ENCODE measurements at regions not wholly inside any gene's neighbourhood (a gene's known extent, or its start where the extent isn't known, plus 50 kb on each side); places are given as distances from the start of the nearest gene placed in this dataset.
A peak's percentile ranks its signal among the peaks of the same experiment; 100 is the strongest.
"Not testable (repeated sequence)": the region's sequence is repeated elsewhere in the genome, so short reads cannot be mapped to it uniquely, and the experiment has no call there.

- no peak for DNase-seq
These were observed 341.6 kb downstream of the SOX4 start for GRCh38 chr6:21935142-21935541.

GRCh38 chr6:21935561-21936028, 342.0 kb downstream of the SOX4 start:
- DNase-seq, result no peak

- DNase-seq, result no peak
These were observed 343.9 kb downstream of the SOX4 start for GRCh38 chr6:21937466-21937865.

DNA sequence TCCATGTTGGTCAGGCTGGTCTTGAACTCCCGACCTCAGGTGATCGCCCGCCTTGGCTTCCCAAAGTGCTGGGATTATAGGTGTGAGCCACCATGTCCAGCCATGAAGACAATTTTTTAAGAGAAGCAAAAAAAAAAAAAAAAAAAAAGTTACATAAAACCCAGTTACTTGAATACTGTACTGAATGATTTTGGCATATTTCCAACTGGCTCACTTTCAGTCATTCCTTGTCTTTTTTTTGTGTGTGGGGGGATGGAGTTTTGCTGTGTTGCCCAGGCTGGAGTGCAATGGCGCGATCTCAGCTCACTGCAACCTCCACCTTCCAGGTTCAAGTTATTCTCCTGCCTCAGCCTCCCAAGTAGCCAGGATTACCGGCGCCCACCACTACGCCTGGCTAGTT, 345.5 kb downstream of the SOX4 start:
- DNase-seq, result not testable (repeated sequence)

- DNase-seq, result no peak
These were observed 348.4 kb downstream of the SOX4 start for GRCh38 chr6:21941926-21942325.

GRCh38 chr6:21942897-21943296, 349.3 kb downstream of the SOX4 start:
- DNase-seq, result no peak

DNA sequence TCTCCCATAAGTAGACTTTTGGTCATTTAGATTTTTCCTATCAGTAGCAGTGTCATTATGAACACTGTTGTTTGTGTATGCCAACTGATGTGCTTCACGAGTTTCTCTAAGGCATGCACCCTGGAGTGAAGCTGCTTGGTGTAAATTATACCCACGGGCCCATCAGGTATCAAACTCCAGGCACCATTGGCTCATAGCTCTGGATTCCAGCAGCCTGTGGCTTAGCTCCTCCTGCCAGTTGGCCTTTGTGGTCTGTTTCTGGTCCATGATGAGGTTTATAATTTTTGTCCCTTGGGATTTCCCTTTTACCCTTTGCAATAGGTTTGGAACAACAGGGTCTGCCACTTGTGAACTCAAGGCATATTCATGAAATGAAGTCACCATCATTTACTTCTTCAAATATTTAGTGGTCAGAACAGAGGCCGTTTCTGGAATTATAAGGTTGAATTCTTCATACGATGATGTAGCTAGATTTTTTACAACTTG, 350.5 kb downstream of the PRL start:
- DNase-seq, result no peak

- not testable (repeated sequence) for DNase-seq
These were observed 349.6 kb downstream of the PRL start for GRCh38 chr6:21947227-21947626.

DNA sequence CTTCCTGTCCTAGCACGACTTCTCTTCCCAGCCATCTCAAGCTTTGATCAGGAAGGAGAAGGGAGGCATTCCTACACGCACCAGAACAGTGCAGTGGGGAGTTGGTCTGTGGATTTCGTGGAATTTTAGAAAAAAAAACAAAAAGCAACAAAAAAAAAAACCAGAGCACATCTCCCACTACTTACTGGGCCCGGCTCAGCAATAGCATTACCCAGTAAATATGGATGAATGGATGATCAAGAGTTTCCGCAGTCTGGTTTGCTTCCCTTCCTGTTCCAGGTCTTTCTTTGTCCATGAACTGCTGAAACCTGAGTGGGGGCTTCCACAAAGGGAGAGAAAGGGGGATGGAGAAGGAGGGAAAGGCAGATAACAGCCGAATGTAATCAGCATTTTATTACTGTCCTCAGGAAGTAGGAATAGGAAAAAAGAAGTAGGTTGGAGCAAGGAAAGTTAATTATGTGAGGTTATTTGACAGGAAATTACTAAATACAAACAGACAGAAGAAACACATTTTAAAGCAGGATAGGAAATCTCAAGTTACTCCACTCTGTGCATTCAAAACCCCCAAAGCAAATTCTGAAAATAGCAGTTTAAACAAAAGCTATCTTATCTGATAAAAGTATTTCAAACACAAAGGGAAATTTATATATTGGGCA, 349.0 kb downstream of the PRL start:
- no peak for DNase-seq

DNA sequence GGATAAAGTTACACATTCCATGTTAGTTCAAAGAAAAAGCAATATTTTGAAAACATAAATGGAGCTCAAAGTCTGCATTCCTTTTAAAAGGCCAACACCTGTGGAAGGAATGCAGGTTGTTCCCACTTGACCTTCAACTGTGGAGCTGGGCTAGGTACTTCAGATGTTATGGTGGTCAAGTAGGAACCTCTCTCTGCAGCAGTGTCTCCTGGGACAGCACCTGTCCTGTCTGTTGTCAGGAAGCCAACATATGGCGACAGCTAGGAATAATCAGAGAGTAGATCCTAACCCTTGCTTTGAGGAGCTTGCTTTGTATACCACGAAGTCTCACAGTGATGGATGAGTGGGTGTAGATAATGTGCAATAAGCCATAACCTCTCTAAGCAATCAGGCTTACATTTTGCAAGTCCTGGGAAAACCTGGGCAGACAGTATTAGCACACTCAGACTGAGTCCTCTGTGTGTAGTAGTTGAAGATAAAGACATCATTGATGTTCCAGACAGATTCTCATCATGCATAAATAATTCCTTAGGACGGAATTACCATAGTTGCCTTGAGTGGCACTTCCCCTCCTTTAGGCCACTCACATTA, 347.5 kb downstream of the PRL start:
- DNase-seq, result no peak

DNA sequence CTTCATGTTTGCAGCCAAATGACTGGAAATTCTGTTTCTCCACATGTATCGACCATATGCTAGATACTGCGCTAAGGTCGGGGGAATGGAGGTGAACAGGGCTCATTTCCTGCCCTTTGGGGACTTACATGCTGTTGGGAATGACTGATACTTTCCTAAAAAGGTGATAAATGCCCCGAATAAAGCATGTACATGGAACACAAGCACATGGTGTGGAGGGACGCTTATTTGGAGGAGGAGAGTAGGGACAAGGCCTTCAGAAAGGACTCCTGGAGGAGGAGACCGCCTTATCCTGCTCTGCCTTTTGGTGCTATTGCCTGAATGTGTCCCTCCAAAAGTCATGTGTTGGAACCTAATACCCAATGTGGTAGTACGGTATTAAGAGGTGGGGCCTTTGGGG, 344.5 kb downstream of the PRL start:
- no peak for DNase-seq

DNA sequence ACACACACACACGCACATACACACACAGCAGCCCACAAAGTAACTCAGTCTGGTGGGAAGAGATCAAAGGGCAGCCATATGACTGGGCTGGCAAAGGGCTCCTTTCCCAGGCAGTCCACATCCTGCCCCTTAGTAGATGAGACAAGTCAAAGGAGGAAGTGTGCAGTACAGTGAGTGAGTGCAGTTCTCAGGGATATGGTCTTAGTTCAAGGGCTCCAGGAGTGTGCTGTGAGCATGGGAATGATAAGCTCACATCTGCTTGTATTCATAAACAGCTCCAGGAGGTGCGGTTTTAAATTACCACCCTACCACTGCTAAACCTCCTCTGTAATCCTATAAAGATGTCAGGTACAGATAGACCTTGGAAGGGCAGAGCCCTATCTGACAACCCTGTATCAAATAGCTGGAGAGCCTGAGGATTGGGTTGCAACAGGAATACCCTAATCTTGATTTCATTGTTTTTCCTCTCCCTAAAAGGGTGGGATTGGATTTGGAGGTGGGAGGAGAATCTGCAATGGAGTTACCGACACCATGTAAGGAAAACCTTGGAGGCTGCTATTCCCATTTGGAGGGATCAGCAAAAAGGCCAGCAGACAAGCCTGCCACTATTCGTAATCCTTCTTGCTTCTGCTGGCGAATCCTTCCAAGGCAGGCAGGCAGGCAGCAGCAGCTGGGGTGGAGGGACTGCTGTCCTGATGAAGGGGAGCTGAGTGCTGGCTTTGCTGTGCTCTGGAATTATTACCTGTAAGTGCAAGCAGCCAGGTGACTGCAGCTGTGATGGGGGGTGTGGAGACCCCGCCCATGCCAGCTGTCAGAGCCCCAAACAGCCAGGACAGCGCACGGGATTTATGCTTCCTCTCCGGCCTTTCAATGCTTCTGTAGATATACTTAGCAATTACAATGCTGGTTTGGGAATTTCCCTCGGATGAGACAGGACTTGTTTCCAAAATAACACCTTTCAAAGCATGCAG, 342.7 kb downstream of the PRL start:
- DNase-seq, result peak; percentile 98

- DNase-seq, result peak; percentile 69
These were observed 341.7 kb downstream of the PRL start for GRCh38 chr6:21955053-21955595.

DNA sequence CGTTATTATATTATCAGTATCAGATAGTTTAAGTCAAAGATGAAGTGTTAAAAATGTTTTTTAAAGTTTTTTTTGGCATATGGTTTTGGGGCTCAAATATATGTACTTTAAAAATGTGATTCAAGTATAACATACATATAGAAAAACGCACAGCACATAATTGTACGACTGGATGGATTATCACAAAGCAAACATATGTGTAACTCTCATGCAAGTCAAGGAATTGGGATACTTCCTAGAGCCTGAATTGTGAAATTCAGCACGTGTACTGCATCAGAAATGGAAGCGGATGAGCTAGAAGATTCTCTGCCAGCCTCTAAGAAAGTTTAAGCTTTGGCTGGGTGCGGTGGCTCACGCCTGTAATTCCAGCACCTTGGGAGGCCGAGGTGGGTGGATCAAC, 340.9 kb downstream of the PRL start:
- no peak for DNase-seq

DNA sequence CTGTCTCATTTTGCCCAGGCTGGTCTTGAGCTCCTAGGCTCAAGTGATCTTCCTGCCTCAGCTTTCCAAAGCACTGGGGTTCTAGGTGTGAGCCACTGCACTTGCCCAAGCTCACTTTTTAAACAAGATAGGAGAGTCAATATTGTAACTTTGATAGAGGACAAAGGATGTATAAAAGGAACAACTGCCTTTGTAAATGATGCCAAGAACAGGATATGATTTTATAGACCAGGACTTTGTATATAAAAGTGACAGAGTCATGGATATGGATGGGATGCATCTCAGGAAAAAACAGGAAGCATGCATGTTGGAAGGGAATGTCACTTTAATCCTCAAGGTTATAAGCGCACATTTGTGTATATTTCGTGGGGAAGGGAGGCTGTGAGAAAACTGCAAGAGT, 338.4 kb downstream of the PRL start:
- DNase-seq, result no peak

DNA sequence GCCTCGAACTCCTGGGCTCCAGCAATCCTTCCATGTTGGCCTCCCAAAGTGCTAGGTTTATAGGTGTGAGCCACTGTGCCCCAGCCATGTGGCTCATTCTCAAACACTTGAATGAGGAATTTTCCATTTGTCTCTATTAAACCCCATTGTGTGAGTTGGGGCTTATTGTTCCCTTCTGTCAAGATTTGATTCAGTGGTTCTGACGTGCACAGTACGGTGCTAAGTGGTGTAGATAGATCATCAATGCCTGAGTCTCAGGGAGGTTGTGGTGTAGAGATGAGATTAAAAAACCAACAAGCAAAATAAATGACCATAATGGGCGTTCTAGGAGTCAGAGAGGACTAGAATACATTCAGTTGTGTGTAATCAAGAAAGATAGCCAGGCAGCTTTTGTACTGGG, 335.6 kb downstream of the PRL start:
- no peak for DNase-seq

- no peak for DNase-seq
These were observed 331.8 kb downstream of the PRL start for GRCh38 chr6:21965016-21965415.

DNA sequence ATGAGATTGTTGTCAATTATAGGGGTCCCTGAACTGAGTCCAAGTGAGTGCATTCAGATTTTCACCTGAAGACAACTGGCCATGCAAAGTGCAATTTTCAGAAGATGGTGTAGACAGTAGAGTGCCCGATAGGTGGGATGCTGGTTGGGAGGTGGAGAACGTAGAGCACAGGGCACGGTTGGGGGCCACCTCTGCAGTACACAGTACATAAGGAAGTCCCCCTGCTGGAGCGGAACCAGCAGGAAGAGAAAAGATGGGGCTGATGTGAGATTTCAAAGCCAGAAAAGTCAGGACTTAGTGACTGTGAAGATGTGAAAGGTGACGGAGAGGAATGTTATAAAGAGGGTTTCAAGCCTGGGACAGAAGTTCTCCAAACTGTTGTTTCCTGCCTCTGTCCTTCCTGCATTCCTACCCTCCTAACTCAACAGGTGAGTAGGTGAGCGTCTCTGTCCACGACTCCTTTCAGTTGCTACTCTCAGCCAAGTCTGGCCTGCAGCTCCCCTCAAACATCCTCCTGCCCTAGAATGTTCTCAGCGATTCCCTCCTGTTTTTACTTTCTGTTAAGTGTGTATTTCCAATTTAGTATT, 330.8 kb downstream of the PRL start:
- no peak for DNase-seq

GRCh38 chr6:21967056-21967974, 329.5 kb downstream of the PRL start:
- no peak for DNase-seq

DNA sequence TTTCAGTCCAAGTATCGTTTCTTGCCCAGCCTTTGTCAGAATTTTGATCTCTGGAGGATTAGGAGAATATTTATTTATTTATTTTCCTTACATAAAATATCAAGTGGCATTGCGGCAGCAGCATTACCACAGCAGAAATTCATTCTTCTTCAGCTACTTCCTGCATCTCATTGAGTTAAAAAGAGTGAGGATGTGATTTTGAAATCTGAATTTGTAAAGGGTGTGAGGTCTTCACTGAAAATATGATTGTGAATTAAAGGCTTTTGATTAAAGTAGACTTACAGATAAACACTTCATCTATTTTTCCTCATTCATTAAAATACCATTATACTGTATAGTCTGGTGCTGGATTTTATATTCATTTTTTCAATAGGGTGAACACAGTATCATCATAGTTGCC, 328.4 kb downstream of the PRL start:
- DNase-seq, result no peak

DNA sequence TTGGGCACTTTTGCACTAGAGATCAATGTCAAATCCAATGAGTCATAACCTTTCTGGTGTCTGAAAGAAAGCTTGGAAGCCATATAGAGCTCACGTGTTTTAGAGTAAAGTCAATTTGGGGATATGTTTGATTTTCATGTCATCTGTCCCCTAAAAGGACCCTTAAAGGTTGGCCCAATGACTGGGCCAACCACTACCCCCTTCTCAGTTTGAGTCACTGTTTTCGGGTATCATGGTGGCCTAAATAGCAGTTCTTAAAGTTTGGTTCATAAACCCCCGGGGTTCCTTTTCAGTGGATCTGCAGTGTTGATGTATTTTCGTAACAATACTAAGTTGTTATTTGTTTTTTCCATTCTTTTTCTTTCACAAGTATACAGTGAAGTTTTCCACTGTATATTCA, 327.6 kb downstream of the PRL start:
- no peak for DNase-seq

Measured in DMS 273 treated with DMSO at 0.1 percent for 48 hours (cell line).